HL-60 (cell line): ENCODE measurements at regions not wholly inside any gene's neighbourhood (a gene's known extent, or its start where the extent isn't known, plus 50 kb on each side); places are given as distances from the start of the nearest gene placed in this dataset.

Source experiments
- DNase-seq, 2 experiments: peaks; one replicate each; pipeline ENCODE4 v3.0.0-alpha.2; 2010 to 2020; ENCODE audit warnings: low read depth in 1 of 2, low spot score in 1 of 2
- H3K27ac ChIP-seq: fragments of 250-450 bp; sonication (Bioruptor Pico); replicated peaks from 2 replicates; pipeline ENCODE4 v1.5.1; 2020; ENCODE audit warnings: mild to moderate bottlenecking, moderate library complexity
- H3K27me3 ChIP-seq: fragments of 250-450 bp; sonication (Bioruptor Pico); 2 replicates; pipeline ENCODE4 v1.5.1; 2021; ENCODE audit warnings: mild to moderate bottlenecking, moderate library complexity; ENCODE audit not compliant: insufficient read depth, poor library complexity, severe bottlenecking
- H3K4me3 ChIP-seq: replicated peaks from 2 replicates; pipeline ENCODE4 v1.5.1; 2011; ENCODE audit warnings: mild to moderate bottlenecking, control low read depth, low read length; ENCODE audit not compliant: insufficient read depth
- CTCF ChIP-seq: IDR thresholded peaks from one replicate; pipeline ENCODE4 v1.5.1; 2011; ENCODE audit warnings: low read length, control low read depth, inconsistent platforms; ENCODE audit not compliant: insufficient read depth
- GABPA ChIP-seq: IDR thresholded peaks from 2 replicates; pipeline ENCODE4 v1.6.1; 2012; ENCODE audit warnings: low read depth
- POLR2AphosphoS5 ChIP-seq: IDR thresholded peaks from 2 replicates; pipeline ENCODE4 v1.6.1; 2012; ENCODE audit warnings: low read depth
- SPI1 ChIP-seq: IDR thresholded peaks from 2 replicates; pipeline ENCODE4 v1.6.1; 2012; ENCODE audit warnings: low read depth, mild to moderate bottlenecking, borderline replicate concordance
- TF ChIP-seq, protein P1 (sequence below): IDR thresholded peaks from 2 replicates; pipeline ENCODE4 v1.6.1; 2012; ENCODE audit warnings: low read depth; ENCODE audit not compliant: insufficient replicate concordance

- no peak overlapping the region for H3K4me3 ChIP-seq
- TF ChIP-seq GABPA (no peak), SPI1 (no peak)
- DNase-seq = no peak
- no peak overlapping the region for H3K27ac ChIP-seq
- no peaks in the 10 kb centered on the region for H3K27me3 ChIP-seq
These were observed 881.5 kb upstream of the SLC35B3 start for GRCh38 chr6:9316831-9317230.

GRCh38 chr6:9315966-9316650 lies 880.8 kb upstream of the SLC35B3 start:
- H3K27me3 ChIP-seq = no peaks in the 10 kb centered on the region
- no peak for DNase-seq
- no peak overlapping the region for H3K4me3 ChIP-seq
- no peak for TF ChIP-seq SPI1
- TF ChIP-seq POLR2AphosphoS5 = no peak
- no peak for TF ChIP-seq GABPA
- TF ChIP-seq, protein P1, sequence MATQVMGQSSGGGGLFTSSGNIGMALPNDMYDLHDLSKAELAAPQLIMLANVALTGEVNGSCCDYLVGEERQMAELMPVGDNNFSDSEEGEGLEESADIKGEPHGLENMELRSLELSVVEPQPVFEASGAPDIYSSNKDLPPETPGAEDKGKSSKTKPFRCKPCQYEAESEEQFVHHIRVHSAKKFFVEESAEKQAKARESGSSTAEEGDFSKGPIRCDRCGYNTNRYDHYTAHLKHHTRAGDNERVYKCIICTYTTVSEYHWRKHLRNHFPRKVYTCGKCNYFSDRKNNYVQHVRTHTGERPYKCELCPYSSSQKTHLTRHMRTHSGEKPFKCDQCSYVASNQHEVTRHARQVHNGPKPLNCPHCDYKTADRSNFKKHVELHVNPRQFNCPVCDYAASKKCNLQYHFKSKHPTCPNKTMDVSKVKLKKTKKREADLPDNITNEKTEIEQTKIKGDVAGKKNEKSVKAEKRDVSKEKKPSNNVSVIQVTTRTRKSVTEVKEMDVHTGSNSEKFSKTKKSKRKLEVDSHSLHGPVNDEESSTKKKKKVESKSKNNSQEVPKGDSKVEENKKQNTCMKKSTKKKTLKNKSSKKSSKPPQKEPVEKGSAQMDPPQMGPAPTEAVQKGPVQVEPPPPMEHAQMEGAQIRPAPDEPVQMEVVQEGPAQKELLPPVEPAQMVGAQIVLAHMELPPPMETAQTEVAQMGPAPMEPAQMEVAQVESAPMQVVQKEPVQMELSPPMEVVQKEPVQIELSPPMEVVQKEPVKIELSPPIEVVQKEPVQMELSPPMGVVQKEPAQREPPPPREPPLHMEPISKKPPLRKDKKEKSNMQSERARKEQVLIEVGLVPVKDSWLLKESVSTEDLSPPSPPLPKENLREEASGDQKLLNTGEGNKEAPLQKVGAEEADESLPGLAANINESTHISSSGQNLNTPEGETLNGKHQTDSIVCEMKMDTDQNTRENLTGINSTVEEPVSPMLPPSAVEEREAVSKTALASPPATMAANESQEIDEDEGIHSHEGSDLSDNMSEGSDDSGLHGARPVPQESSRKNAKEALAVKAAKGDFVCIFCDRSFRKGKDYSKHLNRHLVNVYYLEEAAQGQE = no peak
- TF ChIP-seq CTCF = no peak
- no peak overlapping the region for H3K27ac ChIP-seq

DNA sequence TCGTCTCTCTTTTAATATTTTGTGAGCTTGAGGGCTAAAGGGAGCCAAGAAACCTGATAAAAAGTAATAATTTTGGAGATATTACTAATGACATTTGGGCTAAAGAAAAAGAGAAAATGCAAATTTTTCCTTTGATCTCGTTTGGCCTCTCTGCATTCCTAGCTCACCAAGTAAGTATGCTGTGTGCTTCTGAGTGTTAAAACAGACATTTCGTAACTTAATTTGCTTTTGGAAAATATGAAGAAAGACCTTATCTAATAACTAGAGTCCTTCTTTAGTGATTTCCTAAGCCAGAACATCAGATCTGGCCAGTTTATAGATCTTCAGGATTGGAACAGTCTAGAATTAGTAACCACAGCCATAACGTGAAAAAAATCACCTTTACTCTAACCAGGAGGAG lies 872.9 kb upstream of the SLC35B3 start:
- no peak for DNase-seq
- Histone ChIP-seq H3K4me3 (no peak overlapping the region), H3K27me3 (no peaks in the 10 kb centered on the region), H3K27ac (no peak overlapping the region)
- TF ChIP-seq CTCF (no peak), POLR2AphosphoS5 (no peak), SPI1 (no peak), GABPA (no peak)
- TF ChIP-seq, protein P1 = no peak

GRCh38 chr6:9307786-9308185 lies 872.4 kb upstream of the SLC35B3 start:
- TF ChIP-seq, protein P1 = no peak
- TF ChIP-seq SPI1 = no peak
- no peak for TF ChIP-seq GABPA
- TF ChIP-seq CTCF = no peak
- TF ChIP-seq POLR2AphosphoS5 = no peak
- no peaks in the 10 kb centered on the region for H3K27me3 ChIP-seq
- DNase-seq = no peak
- no peak overlapping the region for H3K4me3 ChIP-seq
- H3K27ac ChIP-seq = no peak overlapping the region
